ENCODE measurements at regions not wholly inside any gene's neighbourhood (a gene's known extent, or its start where the extent isn't known, plus 50 kb on each side); places are given as distances from the start of the nearest gene placed in this dataset.

DNA sequence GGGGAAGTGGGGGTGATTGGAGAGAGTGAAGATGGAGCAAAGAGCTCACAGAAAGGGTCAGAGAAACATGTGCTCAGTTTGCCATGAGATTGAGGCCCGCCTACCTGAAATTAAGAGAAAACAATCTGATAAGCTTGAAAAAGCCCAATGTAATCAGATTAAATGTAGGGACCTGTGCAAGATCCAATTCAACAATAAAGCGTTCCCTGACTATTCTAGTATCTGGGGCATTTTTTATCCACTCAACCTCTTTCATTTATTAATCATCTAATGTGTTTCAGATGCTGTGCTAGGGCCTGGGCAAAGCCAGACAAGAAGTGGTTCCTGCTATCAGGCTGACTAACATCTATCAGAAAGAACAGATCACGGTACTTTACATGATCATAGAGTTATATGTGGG lies 238.4 kb upstream of the MYO3A start:
- Histone ChIP-seq H3K36me3 (ENCODE audit: low read length) (no peaks in the 10 kb centered on the region), H3K4me2 (ENCODE audit: low read depth, low read length, poor library complexity, severe bottlenecking) (no peak overlapping the region), H2AFZ (ENCODE audit: low read depth, low read length, severe bottlenecking) (no peak overlapping the region), H3K27ac (ENCODE audit: low read depth, low read length) (no peak overlapping the region), H3K9me2 (replicated peaks; ENCODE audit: insufficient read depth, low read length) (no peaks in the 10 kb centered on the region), H4K20me1 (ENCODE audit: low read depth, low read length) (no peaks in the 10 kb centered on the region), H3K4me3 (ENCODE audit: insufficient read depth, low read length, poor library complexity, severe bottlenecking) (no peak overlapping the region), H3K79me2 (ENCODE audit: insufficient read depth, low read length) (no peaks in the 10 kb centered on the region), H3K27me3 (ENCODE audit: low read length) (no peaks in the 10 kb centered on the region), H3K9me3 (ENCODE audit: insufficient read depth, low read length) (no peaks in the 10 kb centered on the region), H3K9ac (ENCODE audit: low read length) (no peak overlapping the region), H3F3A (ENCODE audit: insufficient read depth) (no peaks in the 10 kb centered on the region)
- no peak for TF ChIP-seq EZH2phosphoT487 (conservative IDR thresholded peaks at IDR 0.05; ENCODE audit: low read length)
- TF ChIP-seq, protein P1, sequence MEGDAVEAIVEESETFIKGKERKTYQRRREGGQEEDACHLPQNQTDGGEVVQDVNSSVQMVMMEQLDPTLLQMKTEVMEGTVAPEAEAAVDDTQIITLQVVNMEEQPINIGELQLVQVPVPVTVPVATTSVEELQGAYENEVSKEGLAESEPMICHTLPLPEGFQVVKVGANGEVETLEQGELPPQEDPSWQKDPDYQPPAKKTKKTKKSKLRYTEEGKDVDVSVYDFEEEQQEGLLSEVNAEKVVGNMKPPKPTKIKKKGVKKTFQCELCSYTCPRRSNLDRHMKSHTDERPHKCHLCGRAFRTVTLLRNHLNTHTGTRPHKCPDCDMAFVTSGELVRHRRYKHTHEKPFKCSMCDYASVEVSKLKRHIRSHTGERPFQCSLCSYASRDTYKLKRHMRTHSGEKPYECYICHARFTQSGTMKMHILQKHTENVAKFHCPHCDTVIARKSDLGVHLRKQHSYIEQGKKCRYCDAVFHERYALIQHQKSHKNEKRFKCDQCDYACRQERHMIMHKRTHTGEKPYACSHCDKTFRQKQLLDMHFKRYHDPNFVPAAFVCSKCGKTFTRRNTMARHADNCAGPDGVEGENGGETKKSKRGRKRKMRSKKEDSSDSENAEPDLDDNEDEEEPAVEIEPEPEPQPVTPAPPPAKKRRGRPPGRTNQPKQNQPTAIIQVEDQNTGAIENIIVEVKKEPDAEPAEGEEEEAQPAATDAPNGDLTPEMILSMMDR (IDR thresholded peaks at IDR 0.05; ENCODE audit: insufficient read depth, low read length, poor library complexity, severe bottlenecking), result no peak

- no peaks in the 10 kb centered on the region for H4K20me1 ChIP-seq (ENCODE audit: low read depth, low read length)
- no peak overlapping the region for H3K9ac ChIP-seq (ENCODE audit: low read length)
- no peaks in the 10 kb centered on the region for H3K9me3 ChIP-seq (ENCODE audit: insufficient read depth, low read length)
- no peaks in the 10 kb centered on the region for H3K27me3 ChIP-seq (ENCODE audit: low read length)
- no peak overlapping the region for H3K4me3 ChIP-seq (ENCODE audit: insufficient read depth, low read length, poor library complexity, severe bottlenecking)
- H3K9me2 ChIP-seq (replicated peaks; ENCODE audit: insufficient read depth, low read length), result no peaks in the 10 kb centered on the region
- H3K79me2 ChIP-seq (ENCODE audit: insufficient read depth, low read length), result no peaks in the 10 kb centered on the region
- no peak overlapping the region for H3K27ac ChIP-seq (ENCODE audit: low read depth, low read length)
- no peaks in the 10 kb centered on the region for H3K36me3 ChIP-seq (ENCODE audit: low read length)
- H2AFZ ChIP-seq (ENCODE audit: low read depth, low read length, severe bottlenecking), result no peak overlapping the region
- TF ChIP-seq, protein P1 (IDR thresholded peaks at IDR 0.05; ENCODE audit: insufficient read depth, low read length, poor library complexity, severe bottlenecking), result no peak
- H3K4me2 ChIP-seq (ENCODE audit: low read depth, low read length, poor library complexity, severe bottlenecking), result no peak overlapping the region
- H3F3A ChIP-seq (ENCODE audit: insufficient read depth), result no peaks in the 10 kb centered on the region
Observed at GRCh38 chr10:25696013-25696708, 237.9 kb upstream of the MYO3A start.

GRCh38 chr10:25697412-25697811 lies 236.6 kb upstream of the MYO3A start:
- H3K27me3 ChIP-seq (ENCODE audit: low read length), result no peaks in the 10 kb centered on the region
- TF ChIP-seq, protein P1 (IDR thresholded peaks at IDR 0.05; ENCODE audit: insufficient read depth, low read length, poor library complexity, severe bottlenecking), result no peak
- TF ChIP-seq EZH2phosphoT487 (conservative IDR thresholded peaks at IDR 0.05; ENCODE audit: low read length), result no peak
- no peak overlapping the region for H3K27ac ChIP-seq (ENCODE audit: low read depth, low read length)
- H3K4me3 ChIP-seq (ENCODE audit: insufficient read depth, low read length, poor library complexity, severe bottlenecking), result no peak overlapping the region
- H3K79me2 ChIP-seq (ENCODE audit: insufficient read depth, low read length), result no peaks in the 10 kb centered on the region
- no peaks in the 10 kb centered on the region for H4K20me1 ChIP-seq (ENCODE audit: low read depth, low read length)
- H3K36me3 ChIP-seq (ENCODE audit: low read length), result no peaks in the 10 kb centered on the region
- no peak overlapping the region for H2AFZ ChIP-seq (ENCODE audit: low read depth, low read length, severe bottlenecking)
- H3K9me3 ChIP-seq (ENCODE audit: insufficient read depth, low read length), result no peaks in the 10 kb centered on the region
- H3F3A ChIP-seq (ENCODE audit: insufficient read depth), result no peaks in the 10 kb centered on the region
- no peak overlapping the region for H3K4me2 ChIP-seq (ENCODE audit: low read depth, low read length, poor library complexity, severe bottlenecking)
- H3K9me2 ChIP-seq (replicated peaks; ENCODE audit: insufficient read depth, low read length), result no peaks in the 10 kb centered on the region
- H3K9ac ChIP-seq (ENCODE audit: low read length), result no peak overlapping the region

Data from SU-DHL-6 (cell line).